Stimulated activated CD4-positive, alpha-beta T cell treated with anti-CD3 and anti-CD28 coated beads, TNF-alpha, amount 100 ng/mL, for 48 hours (primary cell): ENCODE measurements at regions not wholly inside any gene's neighbourhood (a gene's known extent, or its start where the extent isn't known, plus 50 kb on each side); places are given as distances from the start of the nearest gene placed in this dataset.

Experiments
- DNase-seq, 3 donors: peaks; one replicate each; pipeline ENCODE4 v3.0.0-alpha.2; 2020; ENCODE audit warnings: low read depth in 3 of 3

DNA sequence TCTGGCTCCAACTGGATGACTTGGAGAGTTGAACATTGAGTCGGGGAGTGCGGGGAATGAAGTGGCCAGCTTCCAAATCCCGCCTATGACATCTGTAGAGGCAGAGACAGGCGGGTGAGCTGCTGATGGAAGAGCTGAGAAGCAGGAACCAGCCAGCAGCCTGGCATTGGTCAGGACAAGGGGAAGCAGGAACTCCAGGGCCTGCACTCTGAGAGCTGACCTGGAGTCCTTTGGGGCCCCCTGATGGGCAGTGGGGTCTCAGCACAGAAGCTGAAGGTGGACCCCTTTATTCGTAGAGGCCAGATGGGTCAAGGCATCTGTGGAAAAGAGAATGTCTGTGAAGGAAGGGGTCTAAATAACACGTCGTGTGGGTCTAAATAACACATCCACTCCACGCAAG lies 57.0 kb downstream of the SEC61G start:
- no peak for DNase-seq

DNA sequence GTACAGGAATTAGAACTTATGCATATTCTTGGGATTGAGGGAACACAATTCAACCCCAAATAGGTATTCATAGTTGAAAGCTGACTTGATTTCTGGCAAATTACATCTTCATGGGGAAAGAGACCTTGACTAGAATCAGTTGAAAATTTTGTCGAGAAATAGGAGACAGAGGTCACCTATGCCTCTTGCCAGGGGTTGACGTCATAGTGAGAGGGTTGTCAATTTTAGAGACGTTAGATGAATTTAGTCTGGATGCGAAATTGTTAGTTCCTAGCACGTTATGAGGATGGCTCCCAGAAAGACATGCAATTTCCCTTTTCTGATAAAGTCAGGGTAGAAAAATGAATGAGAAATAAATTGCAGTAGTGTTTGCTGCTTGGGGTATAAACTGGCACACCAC lies 59.3 kb downstream of the SEC61G start:
- DNase-seq, result no peak

DNA sequence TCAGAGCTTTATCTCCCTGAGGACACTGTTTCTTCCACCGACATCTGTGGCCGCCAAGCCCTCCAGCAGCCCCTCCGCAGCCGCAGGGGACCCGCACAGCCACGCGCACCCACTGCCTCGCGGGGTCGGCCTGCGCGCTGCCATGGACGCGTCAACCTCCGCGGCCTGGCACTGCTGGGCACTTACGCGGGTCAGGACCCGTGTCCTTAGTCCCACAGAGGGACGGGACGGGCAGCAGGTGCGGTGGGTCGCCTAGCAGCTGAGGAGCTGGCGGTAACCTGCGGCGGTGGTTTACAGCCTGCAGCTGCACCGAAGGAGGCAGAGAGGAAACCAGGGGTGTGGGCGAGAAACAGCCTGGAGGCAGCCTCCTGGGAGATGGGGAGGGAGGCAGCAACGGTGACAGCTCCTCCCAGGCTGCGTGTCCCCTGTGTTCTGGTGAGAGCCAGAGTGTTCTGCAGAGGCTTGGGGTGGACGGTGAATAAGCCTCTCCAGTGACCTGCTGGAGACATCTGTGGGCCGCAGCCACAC lies 61.3 kb downstream of the SEC61G start:
- no peak for DNase-seq

DNA sequence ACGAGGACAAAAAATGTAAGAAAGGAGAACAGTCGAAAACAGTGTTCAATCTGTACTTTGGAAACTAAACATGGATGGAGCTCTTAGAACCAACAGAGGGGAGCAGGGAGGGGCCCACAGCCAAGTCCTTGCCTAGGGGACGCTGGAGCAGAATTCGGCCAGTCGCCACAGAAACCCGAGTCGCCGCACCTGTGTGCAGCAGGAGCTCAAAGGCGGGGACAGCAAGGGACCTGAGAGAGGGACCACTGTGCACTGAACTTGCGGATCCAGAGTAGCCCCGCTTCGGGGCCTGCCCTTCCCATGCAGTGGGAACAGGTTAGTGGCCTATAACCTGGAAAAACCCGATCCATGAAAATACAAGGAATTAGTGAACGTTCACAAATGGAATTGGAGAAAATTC lies 68.1 kb downstream of the SEC61G start:
- DNase-seq, result no peak

DNA sequence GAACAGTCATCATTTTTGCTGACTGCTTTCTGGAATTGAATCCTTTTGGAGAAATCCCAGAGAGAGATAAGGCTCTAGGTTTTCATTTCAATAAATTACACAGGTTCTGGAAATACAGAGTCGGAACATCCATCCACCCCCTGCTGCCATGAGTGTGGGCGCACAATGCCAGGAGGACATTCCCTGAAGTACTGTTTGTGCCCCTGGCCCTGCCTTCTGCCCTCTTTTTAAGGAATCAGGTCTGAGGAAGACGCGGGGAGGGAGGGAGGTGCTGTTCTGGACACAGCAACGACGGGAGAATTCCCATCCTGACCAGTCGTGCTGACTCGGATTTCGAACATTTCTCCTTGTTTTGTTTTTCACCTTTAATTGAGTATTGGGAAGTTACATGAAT lies 69.0 kb downstream of the SEC61G start:
- DNase-seq, result no peak

DNA sequence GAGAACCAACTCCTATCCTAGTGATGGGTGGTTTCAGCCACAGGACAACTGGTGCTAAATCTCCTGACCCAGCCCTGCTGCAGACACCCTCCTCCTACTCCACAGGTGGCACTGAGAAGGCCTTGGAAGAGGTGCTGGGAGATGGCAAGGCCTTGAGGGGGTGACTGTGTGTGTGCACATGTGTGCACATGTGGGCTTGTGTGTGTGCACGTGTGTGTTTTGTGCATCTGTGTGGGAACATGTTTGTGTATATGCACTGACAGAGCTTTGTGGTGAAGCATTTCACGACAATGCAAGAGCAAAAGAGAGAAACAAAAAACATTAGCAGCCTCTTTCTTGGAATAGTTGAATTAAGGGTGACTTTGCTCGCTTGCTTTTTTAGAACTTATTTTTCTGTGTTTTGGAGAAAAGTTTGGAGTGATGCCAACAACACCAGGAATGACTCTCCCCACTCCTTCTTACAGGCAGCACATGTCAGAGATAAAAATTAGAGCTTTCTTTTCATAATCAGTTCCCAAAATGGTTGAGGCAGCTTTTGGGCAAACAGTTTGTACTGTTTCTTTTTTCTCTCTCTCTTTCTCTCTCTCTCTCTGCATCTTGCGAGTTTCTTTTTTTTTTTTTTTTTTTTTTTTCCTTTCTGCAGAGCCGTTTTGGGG lies 69.5 kb downstream of the SEC61G start:
- DNase-seq, result no peak

DNA sequence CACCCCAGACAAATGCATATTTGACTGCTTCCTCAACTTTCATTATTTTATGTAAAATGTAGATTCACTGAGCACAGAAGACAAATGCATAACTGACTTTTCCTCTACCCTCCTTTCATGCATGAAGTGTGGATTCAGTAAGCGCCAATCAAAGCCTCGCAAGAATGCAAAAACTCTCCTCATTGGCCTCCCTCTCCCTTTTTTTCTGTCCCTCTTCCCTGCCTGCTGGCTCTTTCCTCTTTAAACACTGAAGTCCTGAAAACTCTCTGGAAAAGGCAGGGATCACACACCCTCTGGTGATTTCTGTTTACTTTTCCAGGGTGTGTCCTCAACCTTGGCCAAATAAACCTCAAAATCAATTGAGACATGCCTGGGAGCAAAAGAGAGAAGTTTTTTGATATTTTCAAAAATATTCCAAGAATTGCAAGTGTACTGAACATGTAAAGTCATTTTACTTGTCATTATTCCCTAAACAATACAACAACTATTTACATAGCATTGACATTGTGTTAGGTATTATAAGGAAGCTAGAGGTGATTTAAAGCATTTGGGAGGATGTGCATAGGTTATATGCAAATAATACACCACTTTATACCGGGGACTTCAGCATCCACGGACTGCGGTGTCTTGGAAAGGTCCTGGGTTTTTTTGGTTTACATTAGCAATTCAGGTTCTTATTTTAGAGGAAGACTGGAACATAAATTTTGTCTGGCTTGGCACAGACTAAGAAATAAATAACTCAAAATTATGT lies 71.4 kb downstream of the SEC61G start:
- no peak for DNase-seq

DNA sequence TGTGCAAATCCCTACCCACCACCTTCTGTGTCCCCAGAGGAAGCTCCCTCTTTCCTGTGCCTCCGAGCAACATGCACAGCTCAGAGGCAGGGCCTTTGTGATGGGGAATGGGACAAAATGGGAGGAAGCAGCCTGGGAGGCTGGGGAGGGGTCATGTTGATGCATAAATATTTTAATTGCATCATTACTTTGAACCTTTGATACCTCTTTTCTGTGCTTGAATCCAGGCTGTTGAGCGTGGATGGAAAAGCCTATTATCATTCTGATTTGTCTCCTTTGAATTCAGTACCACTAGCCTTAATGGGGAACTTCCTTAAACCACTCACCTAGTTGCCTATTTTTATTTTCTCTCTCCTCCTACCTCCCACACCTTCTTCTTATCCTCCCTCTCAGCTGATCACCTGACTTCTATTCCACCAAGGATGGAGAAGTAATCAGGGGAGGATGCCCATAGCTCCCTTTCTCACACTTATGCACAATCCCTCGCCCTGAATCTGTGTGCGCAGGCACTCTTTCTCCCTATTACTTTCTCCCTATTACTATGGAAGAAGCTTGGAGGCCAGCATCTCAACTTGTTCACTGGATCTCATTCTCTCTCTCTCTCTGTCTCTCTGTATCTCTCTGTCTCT lies 78.5 kb downstream of the SEC61G start:
- no peak for DNase-seq

DNA sequence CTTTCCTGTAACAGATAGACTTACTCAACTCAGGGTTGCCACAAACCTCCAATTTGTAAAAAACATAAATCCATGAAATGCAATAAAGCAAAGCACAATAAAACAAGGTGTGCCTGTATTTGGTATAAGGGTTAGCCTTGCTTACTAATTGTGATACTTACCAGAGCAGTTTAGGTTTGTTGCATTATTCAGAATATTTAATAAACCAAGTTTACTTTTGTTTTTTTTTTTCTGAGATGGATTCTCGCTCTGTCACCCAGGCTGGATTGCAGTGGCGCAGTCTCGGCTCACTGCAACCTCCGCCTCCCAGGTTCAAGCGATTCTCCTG lies 79.6 kb downstream of the SEC61G start:
- DNase-seq, result no peak

DNA sequence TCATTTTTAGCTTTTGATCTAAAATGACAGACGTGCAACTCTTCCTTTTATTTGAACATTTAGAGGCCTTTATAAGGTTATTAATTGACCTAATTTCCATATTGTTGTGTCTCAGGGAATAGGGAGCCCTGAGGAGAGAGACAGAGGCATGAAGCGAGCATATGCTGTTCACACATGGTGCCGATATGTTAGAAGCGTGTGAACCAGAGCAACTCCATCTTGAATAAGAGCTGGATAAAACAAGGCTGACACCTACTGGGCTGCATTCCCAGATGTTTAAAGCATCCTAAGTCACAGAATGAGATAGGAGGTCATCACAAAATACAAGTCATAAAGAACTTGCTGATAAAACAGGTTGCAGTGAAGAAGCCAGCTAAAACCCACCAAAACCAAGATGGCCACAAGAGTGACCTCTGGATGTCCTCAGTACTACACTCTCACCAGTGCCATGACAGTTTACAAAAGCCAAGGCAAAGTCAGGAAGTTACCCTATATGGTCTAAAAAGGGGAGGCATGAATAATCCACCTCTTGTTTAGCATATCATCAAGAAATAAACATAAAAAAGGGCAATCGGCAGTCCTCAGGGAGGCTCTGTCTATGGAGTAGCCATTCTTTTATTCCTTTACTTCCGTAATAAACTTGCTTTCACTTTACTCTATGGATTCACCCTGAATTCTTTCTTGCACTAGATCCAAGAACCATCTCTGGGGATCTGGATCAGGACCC lies 80.1 kb downstream of the SEC61G start:
- no peak for DNase-seq

DNA sequence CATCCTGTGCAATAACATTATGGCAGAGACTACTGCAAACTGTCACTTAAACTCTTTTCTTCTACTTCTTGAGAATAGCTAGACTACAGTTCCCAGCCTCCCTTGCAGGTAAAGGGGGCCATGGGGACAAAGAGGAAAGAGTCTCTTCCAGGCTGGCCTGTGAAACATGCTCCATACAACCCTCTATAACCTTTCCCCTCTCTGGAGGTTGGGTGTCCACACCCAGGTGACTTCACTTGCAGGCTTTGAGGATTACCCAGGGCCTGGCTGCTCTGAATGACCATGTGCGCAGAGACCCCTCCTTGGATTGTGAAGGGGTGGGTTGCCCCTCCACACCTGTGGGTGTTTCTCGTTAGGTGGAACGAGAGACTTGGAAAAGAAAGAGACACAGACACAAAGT lies 84.1 kb downstream of the SEC61G start:
- no peak for DNase-seq

DNA sequence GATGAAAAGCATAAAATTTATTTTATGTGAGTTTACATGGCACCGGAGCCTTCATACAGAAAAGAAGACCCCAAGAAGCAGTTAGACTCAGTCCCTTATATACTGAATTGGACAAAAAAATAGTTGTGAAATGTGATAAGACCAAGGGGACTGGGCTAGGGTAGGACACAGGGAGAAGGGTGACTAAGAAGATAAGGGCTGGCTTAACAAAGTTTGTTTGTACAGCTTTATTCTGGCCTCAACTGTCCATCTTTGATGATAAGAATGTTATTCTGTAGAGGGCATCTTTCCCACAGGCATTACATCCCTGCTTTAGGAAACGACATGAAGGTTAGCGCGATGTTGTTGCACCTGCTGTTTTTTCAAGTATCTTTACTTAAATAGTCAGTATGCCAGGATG lies 86.5 kb downstream of the SEC61G start:
- no peak for DNase-seq

DNA sequence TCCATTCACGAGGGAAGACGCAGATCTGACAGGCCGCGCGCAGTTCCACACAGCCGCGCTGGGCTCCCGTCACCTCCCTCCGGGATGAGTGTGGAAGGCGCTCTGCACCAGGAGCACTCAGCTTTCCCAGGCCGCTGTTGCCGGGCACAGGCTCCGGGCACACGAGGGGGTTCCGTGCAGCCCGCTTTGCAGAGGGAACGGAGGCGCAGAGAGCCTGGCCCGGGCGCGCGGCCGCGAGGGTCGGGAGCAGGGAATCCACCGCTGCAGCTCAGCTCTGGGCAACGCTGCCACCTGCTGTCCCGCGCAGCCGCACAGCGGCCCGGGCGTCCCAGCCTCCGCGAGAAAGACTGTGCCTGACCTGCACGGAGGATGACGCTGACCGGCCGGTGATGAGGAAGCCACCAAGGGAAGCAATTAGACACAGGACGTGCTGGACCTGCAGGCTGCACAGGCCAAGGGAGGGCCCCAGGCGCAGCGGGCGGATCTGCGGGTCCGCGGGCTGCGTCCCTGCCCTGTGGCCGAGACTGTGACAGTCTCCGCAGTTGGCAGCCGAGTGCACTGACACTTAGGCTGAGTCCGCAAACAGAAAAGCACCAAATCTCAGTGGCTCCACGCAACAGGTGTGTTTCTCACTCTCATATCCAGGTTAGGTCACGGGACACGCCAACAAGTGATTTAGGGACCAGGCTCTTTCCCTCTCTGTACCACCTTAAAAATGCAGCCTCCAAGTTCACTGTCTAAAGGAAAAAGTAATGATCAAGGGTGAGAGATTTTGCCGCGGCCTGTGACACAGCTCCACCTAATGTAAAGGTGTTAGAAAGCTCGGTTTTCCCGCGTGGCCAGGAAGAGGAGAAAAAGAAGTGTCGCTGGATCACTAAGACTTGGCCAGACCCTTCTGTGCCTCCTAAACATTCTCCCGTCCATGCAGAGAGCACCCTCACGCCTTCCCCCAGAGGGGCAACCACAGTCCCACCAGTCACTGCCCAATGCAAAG lies 94.5 kb downstream of the SEC61G start:
- DNase-seq, result peak; percentile 1 to 4 (median 3)

DNA sequence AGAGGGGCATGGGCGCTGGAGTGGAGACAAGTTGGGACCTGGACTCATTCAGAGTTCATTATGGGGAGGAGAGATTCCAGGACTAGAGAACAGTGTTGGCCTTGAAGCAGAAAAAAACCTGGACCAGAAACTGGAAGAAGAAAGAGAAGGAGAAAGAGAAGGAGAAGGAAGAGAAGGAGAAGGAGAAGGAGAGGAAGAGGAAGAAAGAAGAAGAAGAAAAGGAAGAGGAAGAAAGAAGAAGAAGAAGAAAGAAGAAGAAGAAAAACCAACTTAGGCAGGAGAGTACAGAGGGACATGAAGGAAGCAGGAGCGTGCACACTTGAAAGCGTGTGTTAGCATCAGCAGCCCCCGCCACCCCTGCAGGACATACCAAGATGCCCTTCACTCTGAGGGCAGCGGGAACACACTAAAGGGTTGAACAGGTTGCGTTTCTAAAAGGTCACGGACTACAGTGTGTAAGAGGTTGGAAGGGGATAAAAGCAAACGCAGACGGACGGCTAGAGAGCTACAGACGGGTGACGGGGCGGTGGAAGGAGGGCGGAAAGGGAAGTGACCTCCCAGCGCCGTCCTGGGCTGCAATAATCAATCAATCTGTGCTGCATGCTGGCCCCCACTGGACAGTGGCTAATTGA lies 95.3 kb downstream of the SEC61G start:
- no peak for DNase-seq

DNA sequence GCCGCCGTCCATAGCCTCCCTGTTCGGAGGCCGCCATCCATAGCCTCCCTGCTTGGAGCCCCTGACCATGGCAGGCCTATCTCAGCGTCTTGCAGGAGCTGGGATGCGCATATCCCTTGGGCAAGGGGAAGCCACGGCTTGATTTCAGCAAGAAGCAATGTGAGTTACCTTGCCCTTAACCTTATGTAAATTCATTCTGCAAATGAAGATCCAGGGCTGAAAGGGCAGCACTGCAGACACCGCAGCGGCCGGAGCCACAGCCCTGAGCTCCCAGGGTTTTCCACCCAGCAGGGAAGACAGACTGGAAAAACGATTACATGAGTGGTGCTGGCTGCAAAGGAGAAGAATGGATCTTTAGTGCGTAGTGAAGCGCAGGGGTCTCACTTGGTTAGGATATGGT lies 95.8 kb downstream of the SEC61G start:
- DNase-seq, result no peak

DNA sequence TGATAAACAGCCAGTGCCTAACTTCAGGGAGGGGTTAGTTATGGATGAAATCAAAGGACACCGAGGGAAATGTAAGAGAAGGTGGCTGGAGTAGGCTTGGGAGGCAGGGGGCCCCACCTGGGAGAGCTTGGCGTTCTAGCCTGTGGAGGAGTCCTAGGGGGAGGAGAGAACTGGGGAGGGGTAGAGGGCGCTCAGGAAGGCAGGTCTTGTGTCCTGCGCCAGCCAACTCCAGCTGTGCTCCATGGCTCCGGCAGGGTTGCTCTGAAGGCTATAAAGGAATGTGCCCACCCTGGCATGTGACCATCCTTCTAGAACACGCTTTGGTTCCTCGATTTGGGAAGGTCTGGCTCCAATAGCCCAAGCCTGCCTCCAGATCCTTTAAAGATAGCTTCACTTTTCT lies 96.3 kb downstream of the SEC61G start:
- no peak for DNase-seq

DNA sequence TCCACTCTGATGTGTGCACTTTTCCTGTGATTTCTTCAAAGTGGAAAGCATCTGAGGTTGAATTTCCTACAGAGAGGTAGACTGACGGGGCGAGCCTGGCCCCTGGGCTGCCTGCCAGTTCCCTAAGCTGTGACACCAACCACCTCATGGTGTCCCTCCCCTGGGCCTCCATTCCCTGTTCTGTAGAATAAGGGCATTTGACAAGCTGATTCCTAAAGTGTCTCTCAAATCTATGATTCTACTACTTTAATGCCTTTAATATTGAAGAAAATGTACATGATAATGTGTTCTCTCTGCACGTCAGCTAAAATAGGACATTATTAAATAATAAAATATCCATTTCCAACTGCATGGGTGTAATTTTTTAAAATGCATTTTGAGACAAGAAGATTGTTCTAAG lies 105.1 kb downstream of the SEC61G start:
- no peak for DNase-seq

DNA sequence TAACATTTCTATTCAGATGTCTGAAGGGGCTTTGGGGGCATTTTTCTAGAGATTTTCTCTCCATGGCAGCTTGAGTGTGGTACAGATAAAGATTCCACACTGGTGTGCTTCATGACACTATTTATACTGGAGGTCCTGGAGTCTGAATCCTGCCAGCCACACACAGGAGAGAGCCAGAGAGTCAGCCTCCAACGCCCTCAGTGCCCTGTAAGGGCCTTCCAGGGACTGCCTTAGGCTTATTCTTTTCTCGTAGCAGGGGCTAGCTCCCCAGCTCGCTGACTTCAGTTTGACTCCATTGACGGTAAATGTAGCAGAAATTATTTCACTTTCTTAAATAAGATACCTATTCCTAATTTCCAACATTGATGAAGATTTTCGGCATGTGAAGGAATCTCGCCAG lies 100.9 kb downstream of the VSTM2A start:
- DNase-seq, result no peak

DNA sequence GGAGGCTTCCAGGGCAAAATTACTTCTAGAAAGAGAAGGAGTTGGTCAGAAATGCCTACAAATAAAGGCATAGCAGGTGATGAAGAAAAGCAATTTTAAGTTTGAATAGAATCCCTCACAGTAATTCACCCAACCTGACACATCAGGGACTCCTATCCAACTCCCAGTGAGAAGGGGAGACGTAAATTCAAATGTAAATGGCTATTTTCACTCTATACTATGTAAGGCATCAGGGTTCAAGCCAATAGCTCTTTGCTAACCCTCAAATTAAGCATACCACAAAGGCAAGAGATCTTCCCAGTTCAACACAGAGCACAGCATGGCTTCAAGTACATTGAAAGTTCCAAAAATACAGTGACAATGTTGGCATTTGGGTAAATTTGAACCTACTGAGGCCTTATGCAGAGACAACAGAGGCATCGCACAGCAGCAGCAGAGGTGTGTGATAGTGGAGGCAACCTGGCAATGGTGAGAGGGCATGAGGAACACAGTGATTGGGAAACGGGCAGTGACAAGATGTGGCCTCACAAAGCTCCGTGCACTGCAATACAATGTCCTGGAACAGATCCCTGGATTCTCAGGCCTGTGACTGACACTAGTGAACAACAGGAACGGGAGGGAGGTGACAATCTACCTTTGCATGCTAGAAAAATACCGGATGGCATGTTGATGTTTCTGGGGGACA lies 95.7 kb downstream of the VSTM2A start:
- no peak for DNase-seq

DNA sequence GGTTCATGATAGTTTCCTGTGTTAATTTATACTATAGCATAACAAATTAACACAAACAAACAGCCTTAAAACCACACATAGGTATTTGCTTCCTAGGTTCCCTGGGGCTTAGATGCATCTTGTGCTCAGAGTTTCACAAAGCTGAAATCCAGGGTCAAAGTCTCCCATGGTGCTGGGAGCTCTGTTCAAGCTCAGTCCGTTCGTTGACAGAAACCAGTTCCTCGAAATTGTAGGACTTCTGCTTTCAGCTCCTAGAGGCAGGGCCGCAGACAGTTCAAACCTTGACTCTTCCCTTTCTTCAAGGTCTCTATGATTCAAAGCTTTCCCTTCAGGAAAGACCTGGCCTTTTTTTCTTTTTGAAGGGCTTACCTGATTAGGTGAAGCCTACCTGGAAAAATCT lies 90.5 kb downstream of the VSTM2A start:
- DNase-seq, result no peak
